GM23338 (cell line): ENCODE measurements at regions not wholly inside any gene's neighbourhood (a gene's known extent, or its start where the extent isn't known, plus 50 kb on each side); places are given as distances from the start of the nearest gene placed in this dataset.

ENCODE experiments used
- ATAC-seq: fragments of 200-7000 bp; cut with Tn5 transposase; 3 replicates; pipeline ENCODE4 v1.9.1; 2020
- DNase-seq: peaks from one replicate; pipeline ENCODE4 v3.0.0-alpha.2; 2015; ENCODE audit warnings: low spot score
- H2AFZ ChIP-seq: fragments of 200-600 bp; sonication (generic); 2 replicates; pipeline ENCODE4 v1.8.0; 2016; ENCODE audit warnings: antibody characterized with exemption, mild to moderate bottlenecking, moderate library complexity
- H3F3A ChIP-seq: fragments of 200-600 bp; sonication (generic); replicated peaks from 2 replicates; pipeline ENCODE4 v1.8.0; 2017; ENCODE audit warnings: antibody characterized with exemption, mixed run types, low read depth
- H3K27ac ChIP-seq: fragments of 200-600 bp; sonication (generic); 2 replicates; pipeline ENCODE4 v1.6.1; 2016; ENCODE audit warnings: low read depth
- H3K27me3 ChIP-seq: fragments of 200-600 bp; sonication (generic); 2 replicates; pipeline ENCODE4 v1.8.0; 2016; ENCODE audit warnings: mild to moderate bottlenecking, mixed run types, moderate library complexity; ENCODE audit not compliant: insufficient read depth
- H3K36me3 ChIP-seq: fragments of 200-600 bp; sonication (generic); 2 replicates; pipeline ENCODE4 v1.8.0; 2016; ENCODE audit warnings: mild to moderate bottlenecking; ENCODE audit not compliant: insufficient read depth
- H3K4me1 ChIP-seq: fragments of 200-600 bp; sonication (generic); 2 replicates; pipeline ENCODE4 v1.8.0; 2016; ENCODE audit warnings: mild to moderate bottlenecking, moderate library complexity; ENCODE audit not compliant: insufficient read depth
- H3K4me2 ChIP-seq: fragments of 200-600 bp; sonication (generic); 2 replicates; pipeline ENCODE4 v1.7.1; 2017; ENCODE audit warnings: mixed run types
- H3K4me3 ChIP-seq: fragments of 200-600 bp; sonication (generic); 2 replicates; pipeline ENCODE4 v1.6.1; 2016; ENCODE audit warnings: mixed run types
- H3K79me2 ChIP-seq: fragments of 200-600 bp; sonication (generic); replicated peaks from 2 replicates; pipeline ENCODE4 v1.8.0; 2017; ENCODE audit warnings: mild to moderate bottlenecking; ENCODE audit not compliant: insufficient read depth
- H3K9me2 ChIP-seq: fragments of 200-600 bp; sonication (generic); 2 replicates; pipeline ENCODE4 v1.8.0; 2017; ENCODE audit not compliant: insufficient read depth
- H4K20me1 ChIP-seq: fragments of 200-600 bp; sonication (generic); replicated peaks from 2 replicates; pipeline ENCODE4 v1.8.0; 2017; ENCODE audit warnings: mild to moderate bottlenecking; ENCODE audit not compliant: insufficient read depth
- H3K27ac Mint-ChIP-seq: 2 replicates; pipeline ENCODE4 v1.8.0; 2020; ENCODE audit warnings: inconsistent platforms, mild to moderate bottlenecking, moderate library complexity, mixed read lengths
- H3K27me3 Mint-ChIP-seq: 3 replicates; pipeline ENCODE4 v1.8.0; 2022; ENCODE audit warnings: low read depth, mild to moderate bottlenecking, moderate library complexity, mixed read lengths, inconsistent platforms; ENCODE audit not compliant: insufficient read depth, poor library complexity
- H3K36me3 Mint-ChIP-seq: 3 replicates; pipeline ENCODE4 v1.8.0; 2021; ENCODE audit warnings: low read depth, mild to moderate bottlenecking, inconsistent platforms, moderate library complexity, mixed read lengths
- H3K4me1 Mint-ChIP-seq: 3 replicates; pipeline ENCODE4 v1.8.0; 2020; ENCODE audit warnings: mild to moderate bottlenecking, inconsistent platforms, mixed read lengths
- H3K4me3 Mint-ChIP-seq: 3 replicates; pipeline ENCODE4 v1.8.0; 2021; ENCODE audit warnings: moderate library complexity, mild to moderate bottlenecking, inconsistent platforms, mixed read lengths
- H3K9me3 Mint-ChIP-seq: 3 replicates; pipeline ENCODE4 v1.8.0; 2020; ENCODE audit warnings: moderate library complexity, mild to moderate bottlenecking, inconsistent platforms, mixed read lengths
- CREB1 ChIP-seq: fragments of 250-450 bp; sonication (Bioruptor Pico); IDR thresholded peaks from 2 replicates; pipeline ENCODE4 v1.5.0; 2020; ENCODE audit warnings: low read depth, mild to moderate bottlenecking, moderate library complexity
- EZH2 ChIP-seq: fragments of 200-600 bp; sonication (generic); IDR thresholded peaks from one replicate; pipeline ENCODE4 v1.8.0; 2017; ENCODE audit warnings: antibody characterized with exemption, mild to moderate bottlenecking, low read depth; ENCODE audit not compliant: unreplicated experiment
- EZH2phosphoT487 ChIP-seq: fragments of 200-600 bp; sonication (generic); IDR thresholded peaks from one replicate; pipeline ENCODE4 v1.8.1; 2018; ENCODE audit warnings: antibody characterized with exemption; ENCODE audit not compliant: unreplicated experiment
- JUNB ChIP-seq: IDR thresholded peaks from one replicate; pipeline ENCODE4 v1.6.1; 2016; ENCODE audit warnings: antibody characterized with exemption; ENCODE audit not compliant: unreplicated experiment
- NANOG ChIP-seq: IDR thresholded peaks from 2 replicates; pipeline ENCODE4 v1.6.1; 2016; ENCODE audit warnings: antibody characterized with exemption, borderline replicate concordance
- POLR2AphosphoS5 ChIP-seq: IDR thresholded peaks from 2 replicates; pipeline ENCODE4 v1.6.1; 2016; ENCODE audit warnings: antibody characterized with exemption, low read depth
- STAT1 ChIP-seq: IDR thresholded peaks from one replicate; pipeline ENCODE4 v1.6.1; 2016; ENCODE audit warnings: antibody characterized with exemption; ENCODE audit not compliant: unreplicated experiment
- ZNF331 ChIP-seq: fragments of 250-450 bp; sonication (Bioruptor Pico); IDR thresholded peaks from 2 replicates; pipeline ENCODE4 v1.5.0; 2020; ENCODE audit warnings: low read depth, mild to moderate bottlenecking, moderate library complexity
- TF ChIP-seq, protein P1 (sequence below): fragments of 250-450 bp; sonication (Bioruptor Pico); IDR thresholded peaks from 2 replicates; pipeline ENCODE4 v1.5.0; 2020; ENCODE audit warnings: mild to moderate bottlenecking, moderate library complexity
- TF ChIP-seq, protein P2 (sequence below): IDR thresholded peaks from one replicate; pipeline ENCODE4 v1.6.1; 2018; ENCODE audit warnings: antibody characterized with exemption; ENCODE audit not compliant: unreplicated experiment
- TF ChIP-seq, protein P3 (sequence below), 2 experiments: fragments of 200-600 bp in 1 of 2; sonication (generic) in 1 of 2; conservative IDR thresholded peaks; 2 replicates each; pipeline versions ENCODE4 v1.5.1 to v1.6.1; 2016 to 2017; ENCODE audit warnings: antibody characterized with exemption in 2 of 2, low read depth in 2 of 2, mild to moderate bottlenecking in 2 of 2, moderate library complexity in 1 of 2

DNA sequence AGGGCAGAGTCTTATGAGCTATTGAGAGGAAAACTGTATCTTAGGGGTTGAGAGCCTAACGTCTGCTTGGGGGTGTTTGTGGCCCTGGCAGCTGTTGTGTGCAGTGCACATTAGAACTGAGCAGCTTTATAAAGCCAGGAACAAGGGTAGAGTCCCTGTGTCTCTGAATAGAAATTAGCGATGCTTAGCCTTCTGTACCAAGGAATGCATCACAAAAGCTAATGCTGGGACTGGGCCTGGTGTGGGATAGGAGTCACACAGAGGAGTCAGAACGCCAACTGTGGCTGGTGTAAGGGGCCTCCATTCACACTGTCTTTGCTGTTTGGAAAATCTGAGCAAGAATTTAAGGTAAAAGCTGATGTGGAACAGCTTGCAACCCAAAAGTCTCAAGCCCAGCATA, 283.2 kb downstream of the SOX11 start:
- H3K4me3 Mint-ChIP-seq: no peak overlapping the region
- H3K36me3 Mint-ChIP-seq: peaks cover 5% of the 10 kb centered on the region; the same call in 2 of the 3 replicates
- peaks cover 89% of the 10 kb centered on the region for H3K9me3 Mint-ChIP-seq

DNA sequence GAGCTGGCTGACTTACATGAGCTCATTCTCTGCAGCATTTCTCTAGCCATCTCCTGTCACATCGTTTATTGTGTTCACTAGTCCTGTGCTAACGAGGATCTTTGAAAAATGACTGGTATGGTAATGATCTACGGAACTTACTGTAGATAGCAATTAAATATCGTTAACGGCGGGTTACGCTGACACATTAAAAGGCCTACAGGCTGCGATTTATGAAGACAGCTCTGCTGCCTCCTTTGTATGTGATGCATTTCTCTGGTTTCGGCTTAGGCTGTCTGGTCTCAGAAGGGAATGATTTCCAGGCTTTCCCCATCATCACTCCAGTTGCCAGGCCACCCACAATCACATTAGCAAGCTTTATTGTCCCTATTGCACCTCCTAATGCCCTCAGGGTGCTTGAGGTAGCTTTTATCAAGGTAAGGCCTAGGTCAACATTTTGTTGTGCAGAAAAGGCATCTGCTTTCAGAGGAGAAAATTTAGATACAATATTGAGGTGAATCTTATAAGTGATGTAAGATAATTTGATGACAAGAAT, 284.4 kb downstream of the SOX11 start:
- H3K4me2 ChIP-seq: no peak overlapping the region
- no peak for ATAC-seq
- no peak overlapping the region for H3K4me3 ChIP-seq
- Mint-ChIP-seq H3K27me3 (peaks cover 5% of the 10 kb centered on the region), H3K4me1 (peaks cover 22% of the 10 kb centered on the region), H3K4me3 (no peak overlapping the region), H3K9me3 (peaks cover 88% of the 10 kb centered on the region), H3K36me3 (no peaks in the 10 kb centered on the region; the same call in 1 of the 3 replicates), H3K27ac (no peak overlapping the region)
- no peak overlapping the region for H2AFZ ChIP-seq
- H3F3A ChIP-seq: no peaks in the 10 kb centered on the region
- H3K36me3 ChIP-seq: 0 out of 2 replicates have a peak, but pooled peaks cover 4% of the 10 kb centered on the region
- H3K79me2 ChIP-seq: no peaks in the 10 kb centered on the region
- no peaks in the 10 kb centered on the region for H3K27me3 ChIP-seq
- no peaks in the 10 kb centered on the region for H4K20me1 ChIP-seq
- no peak for DNase-seq
- peaks cover 8% of the 10 kb centered on the region; the same call in 1 of the 2 replicates for H3K4me1 ChIP-seq
- H3K9me2 ChIP-seq: no peaks in the 10 kb centered on the region
- no peak overlapping the region for H3K27ac ChIP-seq
- TF ChIP-seq POLR2AphosphoS5: no peak
- TF ChIP-seq, protein P1, sequence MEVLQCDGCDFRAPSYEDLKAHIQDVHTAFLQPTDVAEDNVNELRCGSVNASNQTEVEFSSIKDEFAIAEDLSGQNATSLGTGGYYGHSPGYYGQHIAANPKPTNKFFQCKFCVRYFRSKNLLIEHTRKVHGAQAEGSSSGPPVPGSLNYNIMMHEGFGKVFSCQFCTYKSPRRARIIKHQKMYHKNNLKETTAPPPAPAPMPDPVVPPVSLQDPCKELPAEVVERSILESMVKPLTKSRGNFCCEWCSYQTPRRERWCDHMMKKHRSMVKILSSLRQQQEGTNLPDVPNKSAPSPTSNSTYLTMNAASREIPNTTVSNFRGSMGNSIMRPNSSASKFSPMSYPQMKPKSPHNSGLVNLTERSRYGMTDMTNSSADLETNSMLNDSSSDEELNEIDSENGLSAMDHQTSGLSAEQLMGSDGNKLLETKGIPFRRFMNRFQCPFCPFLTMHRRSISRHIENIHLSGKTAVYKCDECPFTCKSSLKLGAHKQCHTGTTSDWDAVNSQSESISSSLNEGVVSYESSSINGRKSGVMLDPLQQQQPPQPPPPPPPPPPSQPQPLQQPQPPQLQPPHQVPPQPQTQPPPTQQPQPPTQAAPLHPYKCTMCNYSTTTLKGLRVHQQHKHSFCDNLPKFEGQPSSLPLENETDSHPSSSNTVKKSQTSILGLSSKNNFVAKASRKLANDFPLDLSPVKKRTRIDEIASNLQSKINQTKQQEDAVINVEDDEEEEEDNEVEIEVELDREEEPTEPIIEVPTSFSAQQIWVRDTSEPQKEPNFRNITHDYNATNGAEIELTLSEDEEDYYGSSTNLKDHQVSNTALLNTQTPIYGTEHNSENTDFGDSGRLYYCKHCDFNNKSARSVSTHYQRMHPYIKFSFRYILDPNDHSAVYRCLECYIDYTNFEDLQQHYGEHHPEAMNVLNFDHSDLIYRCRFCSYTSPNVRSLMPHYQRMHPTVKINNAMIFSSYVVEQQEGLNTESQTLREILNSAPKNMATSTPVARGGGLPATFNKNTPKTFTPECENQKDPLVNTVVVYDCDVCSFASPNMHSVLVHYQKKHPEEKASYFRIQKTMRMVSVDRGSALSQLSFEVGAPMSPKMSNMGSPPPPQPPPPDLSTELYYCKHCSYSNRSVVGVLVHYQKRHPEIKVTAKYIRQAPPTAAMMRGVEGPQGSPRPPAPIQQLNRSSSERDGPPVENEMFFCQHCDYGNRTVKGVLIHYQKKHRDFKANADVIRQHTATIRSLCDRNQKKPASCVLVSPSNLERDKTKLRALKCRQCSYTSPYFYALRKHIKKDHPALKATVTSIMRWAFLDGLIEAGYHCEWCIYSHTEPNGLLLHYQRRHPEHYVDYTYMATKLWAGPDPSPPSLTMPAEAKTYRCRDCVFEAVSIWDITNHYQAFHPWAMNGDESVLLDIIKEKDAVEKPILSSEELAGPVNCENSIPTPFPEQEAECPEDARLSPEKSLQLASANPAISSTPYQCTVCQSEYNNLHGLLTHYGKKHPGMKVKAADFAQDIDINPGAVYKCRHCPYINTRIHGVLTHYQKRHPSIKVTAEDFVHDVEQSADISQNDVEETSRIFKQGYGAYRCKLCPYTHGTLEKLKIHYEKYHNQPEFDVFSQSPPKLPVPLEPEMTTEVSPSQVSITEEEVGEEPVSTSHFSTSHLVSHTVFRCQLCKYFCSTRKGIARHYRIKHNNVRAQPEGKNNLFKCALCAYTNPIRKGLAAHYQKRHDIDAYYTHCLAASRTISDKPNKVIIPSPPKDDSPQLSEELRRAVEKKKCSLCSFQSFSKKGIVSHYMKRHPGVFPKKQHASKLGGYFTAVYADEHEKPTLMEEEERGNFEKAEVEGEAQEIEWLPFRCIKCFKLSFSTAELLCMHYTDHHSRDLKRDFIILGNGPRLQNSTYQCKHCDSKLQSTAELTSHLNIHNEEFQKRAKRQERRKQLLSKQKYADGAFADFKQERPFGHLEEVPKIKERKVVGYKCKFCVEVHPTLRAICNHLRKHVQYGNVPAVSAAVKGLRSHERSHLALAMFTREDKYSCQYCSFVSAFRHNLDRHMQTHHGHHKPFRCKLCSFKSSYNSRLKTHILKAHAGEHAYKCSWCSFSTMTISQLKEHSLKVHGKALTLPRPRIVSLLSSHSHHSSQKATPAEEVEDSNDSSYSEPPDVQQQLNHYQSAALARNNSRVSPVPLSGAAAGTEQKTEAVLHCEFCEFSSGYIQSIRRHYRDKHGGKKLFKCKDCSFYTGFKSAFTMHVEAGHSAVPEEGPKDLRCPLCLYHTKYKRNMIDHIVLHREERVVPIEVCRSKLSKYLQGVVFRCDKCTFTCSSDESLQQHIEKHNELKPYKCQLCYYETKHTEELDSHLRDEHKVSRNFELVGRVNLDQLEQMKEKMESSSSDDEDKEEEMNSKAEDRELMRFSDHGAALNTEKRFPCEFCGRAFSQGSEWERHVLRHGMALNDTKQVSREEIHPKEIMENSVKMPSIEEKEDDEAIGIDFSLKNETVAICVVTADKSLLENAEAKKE (CRISPR knock-in tag): no peak

More for the DNA sequence above, 283.2 kb downstream of the SOX11 start:
- Mint-ChIP-seq H3K27me3 (peaks cover 8% of the 10 kb centered on the region), H3K4me1 (peaks cover 16% of the 10 kb centered on the region; the same call in 2 of the 3 replicates), H3K27ac (no peak overlapping the region)
- ATAC-seq (peak; percentile 90), DNase-seq (no peak)
- H3K36me3 ChIP-seq: 0 out of 2 replicates have a peak, but pooled peaks cover 4% of the 10 kb centered on the region
- H3K79me2 ChIP-seq: no peaks in the 10 kb centered on the region
- TF ChIP-seq, protein P2, sequence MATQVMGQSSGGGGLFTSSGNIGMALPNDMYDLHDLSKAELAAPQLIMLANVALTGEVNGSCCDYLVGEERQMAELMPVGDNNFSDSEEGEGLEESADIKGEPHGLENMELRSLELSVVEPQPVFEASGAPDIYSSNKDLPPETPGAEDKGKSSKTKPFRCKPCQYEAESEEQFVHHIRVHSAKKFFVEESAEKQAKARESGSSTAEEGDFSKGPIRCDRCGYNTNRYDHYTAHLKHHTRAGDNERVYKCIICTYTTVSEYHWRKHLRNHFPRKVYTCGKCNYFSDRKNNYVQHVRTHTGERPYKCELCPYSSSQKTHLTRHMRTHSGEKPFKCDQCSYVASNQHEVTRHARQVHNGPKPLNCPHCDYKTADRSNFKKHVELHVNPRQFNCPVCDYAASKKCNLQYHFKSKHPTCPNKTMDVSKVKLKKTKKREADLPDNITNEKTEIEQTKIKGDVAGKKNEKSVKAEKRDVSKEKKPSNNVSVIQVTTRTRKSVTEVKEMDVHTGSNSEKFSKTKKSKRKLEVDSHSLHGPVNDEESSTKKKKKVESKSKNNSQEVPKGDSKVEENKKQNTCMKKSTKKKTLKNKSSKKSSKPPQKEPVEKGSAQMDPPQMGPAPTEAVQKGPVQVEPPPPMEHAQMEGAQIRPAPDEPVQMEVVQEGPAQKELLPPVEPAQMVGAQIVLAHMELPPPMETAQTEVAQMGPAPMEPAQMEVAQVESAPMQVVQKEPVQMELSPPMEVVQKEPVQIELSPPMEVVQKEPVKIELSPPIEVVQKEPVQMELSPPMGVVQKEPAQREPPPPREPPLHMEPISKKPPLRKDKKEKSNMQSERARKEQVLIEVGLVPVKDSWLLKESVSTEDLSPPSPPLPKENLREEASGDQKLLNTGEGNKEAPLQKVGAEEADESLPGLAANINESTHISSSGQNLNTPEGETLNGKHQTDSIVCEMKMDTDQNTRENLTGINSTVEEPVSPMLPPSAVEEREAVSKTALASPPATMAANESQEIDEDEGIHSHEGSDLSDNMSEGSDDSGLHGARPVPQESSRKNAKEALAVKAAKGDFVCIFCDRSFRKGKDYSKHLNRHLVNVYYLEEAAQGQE: no peak
- TF ChIP-seq, protein P3, sequence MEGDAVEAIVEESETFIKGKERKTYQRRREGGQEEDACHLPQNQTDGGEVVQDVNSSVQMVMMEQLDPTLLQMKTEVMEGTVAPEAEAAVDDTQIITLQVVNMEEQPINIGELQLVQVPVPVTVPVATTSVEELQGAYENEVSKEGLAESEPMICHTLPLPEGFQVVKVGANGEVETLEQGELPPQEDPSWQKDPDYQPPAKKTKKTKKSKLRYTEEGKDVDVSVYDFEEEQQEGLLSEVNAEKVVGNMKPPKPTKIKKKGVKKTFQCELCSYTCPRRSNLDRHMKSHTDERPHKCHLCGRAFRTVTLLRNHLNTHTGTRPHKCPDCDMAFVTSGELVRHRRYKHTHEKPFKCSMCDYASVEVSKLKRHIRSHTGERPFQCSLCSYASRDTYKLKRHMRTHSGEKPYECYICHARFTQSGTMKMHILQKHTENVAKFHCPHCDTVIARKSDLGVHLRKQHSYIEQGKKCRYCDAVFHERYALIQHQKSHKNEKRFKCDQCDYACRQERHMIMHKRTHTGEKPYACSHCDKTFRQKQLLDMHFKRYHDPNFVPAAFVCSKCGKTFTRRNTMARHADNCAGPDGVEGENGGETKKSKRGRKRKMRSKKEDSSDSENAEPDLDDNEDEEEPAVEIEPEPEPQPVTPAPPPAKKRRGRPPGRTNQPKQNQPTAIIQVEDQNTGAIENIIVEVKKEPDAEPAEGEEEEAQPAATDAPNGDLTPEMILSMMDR (conservative IDR thresholded peaks at IDR 0.05; ENCODE audit: low read depth in 2 of 2): no peak
- no peak for TF ChIP-seq EZH2
- TF ChIP-seq POLR2AphosphoS5: no peak
- TF ChIP-seq NANOG: no peak
- TF ChIP-seq EZH2phosphoT487: no peak
- TF ChIP-seq CREB1 (CRISPR knock-in tag): no peak
- no peak for TF ChIP-seq ZNF331
- TF ChIP-seq JUNB: no peak
- no peak for TF ChIP-seq STAT1
- H2AFZ ChIP-seq: no peak overlapping the region
- H3K27ac ChIP-seq: no peak overlapping the region
- no peaks in the 10 kb centered on the region for H4K20me1 ChIP-seq
- no peak overlapping the region for H3K4me2 ChIP-seq
- H3K27me3 ChIP-seq: no peaks in the 10 kb centered on the region
- H3F3A ChIP-seq: no peaks in the 10 kb centered on the region
- H3K9me2 ChIP-seq: no peaks in the 10 kb centered on the region
- H3K4me1 ChIP-seq: peaks cover 8% of the 10 kb centered on the region; the same call in 1 of the 2 replicates
- H3K4me3 ChIP-seq: no peak overlapping the region
